Stimulated activated CD4-positive, alpha-beta T cell treated with anti-CD3 and anti-CD28 coated beads, TNF-alpha, amount 100 ng/mL, for 24 hours (primary cell): ENCODE measurements at regions not wholly inside any gene's neighbourhood (a gene's known extent, or its start where the extent isn't known, plus 50 kb on each side); places are given as distances from the start of the nearest gene placed in this dataset.
"Not testable (repeated sequence)": the region's sequence is repeated elsewhere in the genome, so short reads cannot be mapped to it uniquely, and the experiment has no call there.

ENCODE experiments used
- DNase-seq, 3 experiments: peaks; one replicate each; pipeline ENCODE4 v3.0.0-alpha.2; 2020; ENCODE audit warnings: low read depth in 3 of 3

DNA sequence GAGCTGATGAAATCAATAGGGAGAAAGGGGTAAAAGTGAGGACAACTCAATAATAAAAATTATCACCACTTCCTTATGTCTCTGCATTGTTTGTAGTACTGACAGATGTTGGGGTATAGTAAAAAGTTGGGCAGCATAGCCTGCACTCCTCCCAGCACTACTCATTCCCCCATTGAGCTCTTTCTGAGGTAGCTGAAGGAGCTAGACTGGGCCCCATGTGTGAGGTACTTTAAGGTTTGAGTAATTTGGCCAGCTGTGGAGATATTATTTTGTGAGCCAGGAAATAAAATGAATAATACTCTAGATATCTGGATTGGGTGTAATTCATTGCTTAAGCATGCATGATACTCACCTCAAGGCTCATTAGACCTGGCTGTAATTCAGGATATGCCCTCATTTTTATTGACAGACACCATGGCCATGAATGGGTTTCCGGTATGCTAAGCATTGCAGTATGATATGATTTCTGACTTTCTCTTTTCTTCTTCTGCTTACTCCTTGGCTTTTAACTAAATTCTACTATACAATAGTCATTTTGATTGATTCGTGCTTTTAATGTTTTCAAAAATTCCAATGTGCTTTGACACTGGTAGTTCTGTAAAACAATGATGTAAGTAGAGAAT, 283.9 kb upstream of the RIMS1 start:
- no peak for DNase-seq

DNA sequence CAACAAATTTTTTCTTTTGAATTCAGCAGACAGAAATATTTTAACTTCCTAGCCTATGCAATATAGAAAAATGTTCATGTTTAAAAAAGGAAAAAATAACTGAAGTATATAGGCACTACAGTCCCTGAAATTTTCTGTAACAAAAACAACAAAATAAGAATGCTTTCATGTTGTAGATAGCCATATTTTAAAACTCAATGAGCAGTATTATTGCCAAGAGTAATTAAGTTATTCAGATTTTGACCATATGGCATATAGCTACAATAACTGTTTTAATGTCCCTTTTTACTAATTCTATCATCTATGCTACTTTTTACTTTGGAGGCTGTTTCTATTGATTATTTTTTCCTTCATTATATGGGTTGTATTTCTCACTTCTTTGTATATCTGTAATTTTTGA, 283.3 kb upstream of the RIMS1 start:
- no peak for DNase-seq

DNA sequence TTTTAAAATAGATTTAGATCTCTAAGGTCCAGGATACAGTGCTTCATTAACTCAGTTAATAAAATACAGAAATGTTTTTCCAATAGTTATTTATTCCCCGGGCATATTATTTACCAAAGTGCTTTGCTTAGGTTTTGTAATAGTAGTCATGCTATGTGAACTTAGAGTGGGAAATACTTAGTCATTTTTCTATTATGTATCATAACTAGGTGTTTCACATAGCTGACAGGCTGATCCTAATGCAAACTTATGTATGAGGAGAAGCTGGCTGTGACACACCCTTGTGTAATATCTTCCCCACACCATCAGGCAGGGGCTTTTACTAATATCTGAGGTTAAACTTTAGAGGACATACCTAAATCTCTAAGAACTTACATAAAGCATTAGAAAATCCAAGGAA, 277.7 kb upstream of the RIMS1 start:
- no peak for DNase-seq

DNA sequence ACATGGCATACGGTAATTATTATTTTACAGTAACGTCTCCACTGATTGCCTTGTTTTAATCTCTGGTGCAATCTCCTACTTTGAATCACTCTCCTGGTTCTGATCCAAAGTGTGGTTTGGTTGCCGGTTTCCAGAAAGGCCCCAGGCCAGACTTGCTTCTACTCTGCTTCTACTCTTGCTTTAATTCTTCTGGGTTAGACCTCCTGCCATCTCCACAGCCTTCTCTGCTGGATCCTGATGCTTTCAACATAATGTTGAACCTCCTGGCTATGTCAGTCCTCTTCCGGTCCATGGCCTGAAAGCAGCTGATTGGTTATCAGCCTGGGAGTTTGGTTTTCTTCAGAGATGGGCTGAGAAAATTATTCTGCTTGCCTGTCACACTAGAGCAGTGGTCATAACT, 266.5 kb upstream of the RIMS1 start:
- no peak for DNase-seq

DNA sequence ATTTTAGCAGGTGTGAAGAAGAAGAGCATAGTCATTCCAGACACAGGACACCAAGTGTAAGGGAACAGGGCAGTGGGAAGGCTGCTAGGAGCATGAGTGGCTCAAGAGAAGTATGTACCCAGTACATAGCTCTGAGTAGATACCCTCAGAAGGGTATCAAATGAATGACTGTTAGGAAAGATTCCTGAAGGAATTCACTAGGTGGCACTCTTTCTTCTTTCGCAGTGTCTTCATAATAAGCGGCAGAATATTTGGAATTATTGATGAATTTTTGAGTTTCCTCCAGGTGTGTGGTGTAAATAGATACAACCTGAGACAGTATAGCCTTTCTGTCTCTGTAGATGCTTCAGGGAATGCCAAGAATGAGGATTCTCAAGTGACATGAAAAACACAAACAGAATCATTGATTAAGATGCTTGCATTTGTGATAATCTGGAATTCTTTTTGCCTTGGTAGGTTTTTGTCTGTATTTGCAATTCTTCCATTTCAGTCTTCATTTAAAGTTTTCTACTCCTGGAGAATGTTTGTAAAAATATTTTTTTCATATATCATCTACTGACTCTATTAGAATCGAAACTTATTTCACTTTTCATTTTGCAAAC, 264.3 kb upstream of the RIMS1 start:
- no peak for DNase-seq

DNA sequence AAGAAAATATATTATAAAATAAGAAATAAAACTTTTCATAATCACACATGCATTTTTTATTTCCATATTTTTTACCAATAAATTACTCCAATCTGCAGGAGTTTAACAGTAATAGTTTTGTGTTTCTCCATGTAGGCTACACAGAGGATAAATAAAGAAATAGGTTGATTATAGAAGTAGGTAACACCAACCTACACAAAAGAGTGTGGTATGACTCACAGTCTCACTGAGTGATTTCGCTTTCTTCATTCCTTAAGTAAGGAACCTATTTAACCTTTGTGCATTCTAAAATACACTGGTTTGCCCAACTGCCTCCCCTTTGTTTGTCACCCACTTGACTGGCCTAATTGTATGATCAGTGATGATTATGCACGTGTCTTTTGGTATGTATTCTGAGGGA, 244.2 kb upstream of the RIMS1 start:
- DNase-seq, result no peak

DNA sequence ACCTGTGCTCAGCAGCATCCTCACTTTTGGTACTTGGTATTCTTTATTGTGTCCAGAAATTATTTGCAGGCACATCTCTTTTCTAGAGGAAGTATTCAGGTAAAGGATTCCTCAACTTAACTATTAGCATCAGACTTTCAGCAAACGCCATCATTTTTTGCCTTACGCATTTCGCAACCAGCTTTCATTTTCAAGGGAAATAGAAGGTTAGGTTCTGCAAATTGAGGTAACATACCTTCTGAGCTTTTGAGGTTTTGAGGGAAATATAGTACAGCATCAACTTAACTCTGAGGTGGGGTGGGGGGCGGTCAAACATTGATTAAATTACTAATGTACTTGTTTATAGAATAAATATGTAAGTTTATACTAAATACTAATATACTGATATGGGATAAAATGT, 243.6 kb upstream of the RIMS1 start:
- no peak for DNase-seq

DNA sequence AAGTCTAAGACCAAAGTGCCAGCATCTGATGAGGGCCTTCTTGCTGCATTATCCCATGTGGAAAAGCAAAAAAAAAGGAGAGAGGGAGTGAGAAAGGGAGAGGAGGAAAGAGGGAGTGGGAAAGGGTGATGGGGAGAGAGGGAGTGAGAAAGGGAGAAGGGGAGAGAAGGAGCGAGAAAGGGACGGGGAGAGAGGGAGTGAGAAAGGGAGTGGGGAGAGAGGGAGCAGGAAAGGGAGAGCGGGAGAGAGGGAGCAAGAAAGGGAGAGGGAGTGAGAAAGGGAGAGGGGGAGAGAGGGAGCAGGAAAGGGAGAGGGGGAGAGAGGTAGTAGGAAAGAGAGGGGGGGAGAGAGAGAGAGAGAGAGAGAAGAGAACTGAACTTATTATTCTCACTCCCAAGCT, 241.1 kb upstream of the RIMS1 start:
- no peak for DNase-seq

DNA sequence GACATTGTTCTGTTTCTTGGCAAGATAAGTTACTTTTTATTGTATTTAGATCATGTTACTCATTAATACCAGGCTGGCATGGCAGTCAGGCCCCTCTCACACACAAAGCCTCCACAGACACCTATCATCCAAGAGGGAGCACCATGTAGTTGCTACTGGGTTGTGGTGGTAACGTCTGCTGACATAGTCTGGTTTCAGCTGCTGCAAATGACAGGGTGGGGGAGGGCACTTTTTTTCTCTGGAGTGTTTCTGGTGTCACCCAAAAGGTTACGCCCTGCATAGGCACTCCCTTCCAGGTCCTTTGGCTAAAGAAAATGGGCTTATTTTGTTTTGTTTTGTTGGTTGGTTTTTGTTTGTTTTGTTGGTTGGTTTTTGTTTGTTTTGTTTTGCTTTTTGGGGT, 236.4 kb upstream of the RIMS1 start:
- DNase-seq, result no peak

DNA sequence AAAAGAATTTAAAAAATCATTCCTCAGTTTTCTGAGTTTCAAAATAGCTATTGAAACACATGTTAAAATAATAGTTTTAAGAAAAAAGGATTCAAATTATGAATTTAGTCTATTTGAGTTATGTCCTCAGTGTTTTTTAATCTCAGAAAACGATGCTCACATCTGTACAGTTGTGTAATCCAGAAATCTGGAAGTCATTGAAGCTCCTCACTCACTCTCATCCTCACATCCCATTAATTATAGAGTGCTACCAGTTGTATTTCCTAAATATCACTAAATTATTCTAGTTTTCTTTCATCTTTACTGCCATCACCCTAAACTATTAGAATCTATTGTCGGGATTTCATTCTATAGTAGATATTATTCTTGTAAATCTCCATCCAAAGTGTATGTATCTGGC, 234.7 kb upstream of the RIMS1 start:
- no peak for DNase-seq

DNA sequence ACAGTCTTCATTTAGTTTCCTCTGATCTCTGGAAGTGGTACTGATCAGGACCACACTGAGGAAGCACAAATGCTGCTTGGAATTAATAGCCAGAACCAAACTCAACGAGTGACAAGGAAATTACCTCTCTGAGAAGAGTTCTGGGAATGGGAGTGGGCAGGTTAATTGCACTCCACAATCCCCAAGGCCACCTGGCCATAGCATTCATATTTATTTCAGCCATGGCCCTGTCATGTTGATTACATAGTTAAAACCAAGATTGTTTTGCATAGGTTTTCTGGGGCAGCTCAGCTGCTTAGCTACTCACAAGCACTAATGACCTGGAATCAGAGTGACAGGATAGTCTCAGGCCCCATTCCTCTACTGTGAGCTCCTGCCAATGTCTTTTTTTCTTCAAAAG, 230.2 kb upstream of the RIMS1 start:
- DNase-seq, result no peak

DNA sequence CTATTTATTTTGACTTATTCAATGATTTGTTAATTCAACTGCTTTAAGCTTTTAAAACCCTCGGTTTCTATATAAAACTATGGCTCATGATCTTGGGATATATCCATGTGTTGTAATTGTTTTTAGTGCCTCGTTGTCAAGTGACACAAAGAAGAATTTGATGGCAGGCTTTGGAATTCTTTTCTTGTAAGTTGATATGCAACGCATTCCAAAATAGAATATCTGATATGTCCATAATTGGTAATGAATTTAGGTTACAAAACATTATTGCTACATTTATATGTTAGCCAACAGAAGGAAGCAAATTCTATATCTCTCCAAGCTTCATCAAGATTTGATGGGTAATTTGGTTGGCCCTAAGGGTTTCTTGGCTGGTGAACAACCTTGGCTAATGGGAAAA, 220.4 kb upstream of the RIMS1 start:
- DNase-seq, result no peak

DNA sequence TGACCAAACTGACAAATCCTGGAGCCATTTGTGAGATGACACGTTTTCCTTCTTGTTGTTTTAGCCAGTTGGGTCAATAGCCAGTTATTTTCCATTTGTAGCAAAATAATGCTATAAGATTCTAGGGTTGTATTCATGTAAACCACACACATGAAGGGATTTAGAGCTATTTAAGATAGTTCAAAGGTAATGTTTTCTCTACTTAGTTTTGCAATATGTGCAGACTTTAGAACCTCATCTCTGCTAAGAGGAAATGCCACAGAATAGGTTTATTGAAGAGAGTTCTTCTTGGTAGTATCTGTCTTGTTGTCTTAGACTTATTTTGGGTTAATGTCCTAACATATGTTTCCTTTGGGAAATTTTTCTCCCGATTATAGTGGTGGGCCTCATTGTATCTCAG, 213.5 kb upstream of the RIMS1 start:
- no peak for DNase-seq

DNA sequence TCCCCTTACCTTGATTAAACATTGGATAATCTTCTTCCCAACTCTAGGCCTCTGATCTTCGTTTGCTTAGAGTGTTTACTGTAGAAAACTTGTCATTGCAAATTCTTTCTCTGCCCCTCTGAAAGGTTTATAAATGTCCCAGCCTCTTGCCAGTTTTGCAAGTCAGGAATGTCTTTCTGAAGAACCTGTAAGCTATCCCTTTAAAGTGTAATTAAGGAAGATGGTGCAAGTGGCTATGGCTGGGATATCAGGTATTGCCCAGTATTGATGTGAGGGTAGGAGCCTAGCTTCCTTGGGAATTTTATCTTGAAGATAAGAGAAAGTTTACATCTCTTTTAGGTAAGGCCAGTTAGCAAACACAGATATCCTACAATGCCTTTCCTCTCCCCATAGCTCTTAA, 211.0 kb upstream of the RIMS1 start:
- DNase-seq, result no peak

DNA sequence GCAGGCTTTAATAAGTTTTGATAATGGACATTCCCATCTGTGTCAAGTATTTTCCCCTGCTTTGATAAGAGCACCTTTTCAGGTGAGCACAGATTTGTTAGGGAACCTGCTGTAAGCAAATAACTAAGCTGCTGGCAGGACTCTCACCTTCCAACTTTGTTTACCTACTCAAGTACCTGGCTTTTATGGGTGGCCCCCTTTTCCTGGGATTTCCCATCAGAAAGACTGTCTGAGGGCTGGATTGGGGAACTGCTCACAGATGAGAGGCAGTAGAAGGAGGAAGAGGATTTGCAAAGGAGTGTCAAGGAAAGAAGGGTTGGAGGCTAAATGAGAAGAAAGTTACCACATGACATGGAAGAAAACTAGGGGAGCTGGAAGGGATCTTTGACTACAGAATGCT, 210.1 kb upstream of the RIMS1 start:
- DNase-seq, result no peak

DNA sequence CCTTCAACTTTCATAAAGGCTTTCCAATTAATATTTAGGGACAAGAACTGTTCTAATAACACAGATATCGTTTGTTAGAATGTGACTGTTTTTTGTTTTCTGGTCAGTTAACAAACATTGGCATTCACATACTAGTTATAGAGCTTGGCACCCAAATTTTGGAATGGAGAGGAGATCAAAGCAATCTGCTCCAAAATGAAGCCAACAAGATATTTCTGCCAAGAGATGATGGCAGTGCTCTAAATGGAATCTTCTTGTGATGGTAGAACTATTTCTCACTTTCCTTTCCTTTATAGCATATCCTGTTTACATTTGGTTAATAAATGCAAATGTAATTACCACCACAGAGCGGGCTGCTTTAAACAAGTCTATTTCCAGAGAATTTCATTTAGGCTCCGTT, 208.3 kb upstream of the RIMS1 start:
- DNase-seq, result no peak

DNA sequence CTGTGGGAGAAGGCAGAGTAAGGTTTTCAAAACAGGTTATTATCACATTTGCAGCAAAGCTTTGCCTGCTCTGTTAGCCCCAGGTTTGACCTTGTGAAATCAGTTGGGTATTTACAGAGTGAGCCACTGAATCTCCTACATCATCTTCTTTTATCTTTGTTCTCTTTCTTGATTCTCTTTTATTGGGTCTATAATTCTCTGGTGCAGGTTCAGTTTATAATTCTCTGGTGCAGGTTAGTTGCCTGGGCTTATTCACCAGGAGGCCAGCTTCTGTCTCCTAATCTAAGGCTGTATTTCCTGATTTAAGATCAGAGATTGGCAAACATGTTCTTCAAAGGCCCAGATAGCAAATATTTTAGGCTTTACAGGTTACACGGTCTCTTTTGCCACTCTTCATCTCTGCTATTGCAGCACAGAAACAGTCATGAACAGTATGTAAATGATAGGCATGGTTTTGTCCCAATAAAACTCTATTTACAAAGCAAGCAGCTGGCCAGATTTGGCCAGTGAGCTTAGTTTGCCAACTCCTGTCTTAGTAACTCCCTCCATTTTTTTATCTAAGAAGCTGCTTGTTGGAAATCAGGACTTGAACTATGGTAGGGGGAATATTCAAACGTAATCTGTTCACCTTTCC, 205.0 kb upstream of the RIMS1 start:
- no peak for DNase-seq

DNA sequence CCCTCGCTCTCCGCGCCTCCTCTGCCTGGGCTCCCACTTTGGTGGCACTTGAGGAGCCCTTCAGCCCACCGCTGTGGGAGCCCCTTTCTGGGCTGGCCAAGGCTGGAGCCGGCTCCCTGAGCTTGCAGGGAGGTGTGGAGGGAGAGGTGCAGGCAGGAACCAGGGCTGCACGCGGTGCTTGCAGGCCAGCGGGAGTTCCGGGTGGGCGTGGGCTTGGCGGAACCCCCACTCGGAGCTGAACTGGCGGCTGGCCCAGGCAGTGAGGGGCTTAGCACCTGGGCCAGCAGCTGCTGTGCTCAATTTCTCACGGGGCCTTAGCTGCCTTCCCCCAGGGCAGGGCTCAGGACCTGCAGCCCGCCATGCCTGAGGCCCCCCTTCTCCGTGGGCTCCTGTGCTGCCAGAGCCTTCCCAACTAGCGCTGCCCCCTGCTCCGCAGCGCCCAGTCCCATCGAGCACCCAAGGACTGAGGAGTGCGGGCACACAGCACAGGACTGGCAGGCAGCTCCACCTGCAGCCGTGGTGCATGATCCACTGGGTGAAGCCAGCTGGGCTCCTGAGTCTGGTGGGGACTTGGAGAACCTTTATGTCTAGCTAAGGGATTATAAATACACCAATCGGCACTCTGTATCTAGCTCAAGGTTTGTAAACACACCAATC, 200.2 kb upstream of the RIMS1 start:
- not testable (repeated sequence) for DNase-seq

DNA sequence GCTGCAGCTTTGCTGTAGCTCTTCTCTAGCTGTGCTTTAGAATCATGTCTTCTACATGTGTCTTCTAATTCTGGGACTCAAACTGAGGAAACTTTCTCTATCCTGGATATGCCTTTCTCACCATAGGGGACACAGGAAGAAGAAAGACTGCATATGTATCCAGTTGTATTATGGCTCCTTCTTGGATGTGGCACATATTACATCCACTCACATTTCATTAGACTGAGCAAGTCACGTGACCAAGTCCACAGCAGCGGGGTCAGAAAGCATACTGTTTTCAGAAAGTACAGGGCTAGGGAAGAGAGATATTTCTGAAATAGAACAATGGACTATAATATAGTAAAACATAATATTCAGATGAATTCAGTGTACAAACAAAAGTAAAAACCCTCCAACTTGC, 187.6 kb upstream of the RIMS1 start:
- DNase-seq, result no peak

DNA sequence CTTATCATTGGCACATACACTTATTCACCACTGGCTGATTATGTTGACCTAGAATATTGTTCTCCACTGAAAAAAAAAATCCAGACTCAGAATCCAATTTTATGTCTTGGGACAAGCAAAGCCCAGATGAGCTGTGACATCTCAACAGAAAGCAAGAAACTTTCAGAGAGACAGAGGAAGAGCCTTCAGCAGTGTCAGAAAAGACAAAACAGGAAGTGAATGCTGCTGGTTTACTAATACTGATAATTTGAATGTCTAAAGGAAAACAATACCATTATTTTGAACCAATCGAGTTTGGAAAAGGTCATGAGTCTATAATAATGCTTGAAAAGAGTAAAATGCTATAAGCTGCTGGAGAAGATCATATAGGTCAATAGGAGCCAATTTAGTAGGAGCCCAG, 179.8 kb upstream of the RIMS1 start:
- no peak for DNase-seq

DNA sequence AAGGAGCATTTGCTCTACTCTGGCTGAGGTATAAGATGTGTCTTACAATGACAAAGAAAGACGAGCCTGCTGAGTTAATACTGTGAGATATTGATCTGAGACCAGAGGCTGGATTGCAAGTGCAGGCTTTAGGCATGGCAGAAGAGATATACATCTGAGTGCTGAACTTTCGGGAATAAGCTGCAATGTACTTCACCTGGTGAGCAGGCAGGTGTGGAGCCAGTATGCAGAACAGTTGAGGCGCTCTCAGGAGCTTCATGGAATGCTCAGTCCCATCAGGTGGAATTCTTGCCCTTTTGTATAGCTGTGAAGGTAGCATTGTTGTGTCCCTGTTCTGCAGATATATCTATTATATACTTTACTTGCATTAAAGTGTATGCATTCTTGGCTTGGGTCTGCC, 179.3 kb upstream of the RIMS1 start:
- DNase-seq, result no peak

DNA sequence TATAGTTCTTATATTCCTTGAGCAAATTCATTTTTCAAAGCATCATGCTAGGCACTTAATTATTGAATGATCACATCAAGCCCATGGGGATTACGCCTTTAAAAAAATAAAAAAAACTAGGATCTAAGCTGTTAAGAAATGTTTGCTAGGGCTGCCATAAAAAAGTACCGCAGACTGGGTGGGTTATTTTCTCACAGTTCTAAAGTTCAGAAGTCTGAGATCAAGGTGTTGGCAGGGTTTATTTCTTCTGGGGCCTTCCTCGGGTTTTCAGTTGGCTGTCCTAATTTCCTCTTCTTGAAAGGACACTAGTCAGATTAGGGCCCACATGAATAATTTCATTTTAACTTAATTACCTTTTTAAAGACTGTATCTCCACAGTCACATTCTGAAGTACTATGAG, 165.6 kb upstream of the RIMS1 start:
- DNase-seq, result no peak

DNA sequence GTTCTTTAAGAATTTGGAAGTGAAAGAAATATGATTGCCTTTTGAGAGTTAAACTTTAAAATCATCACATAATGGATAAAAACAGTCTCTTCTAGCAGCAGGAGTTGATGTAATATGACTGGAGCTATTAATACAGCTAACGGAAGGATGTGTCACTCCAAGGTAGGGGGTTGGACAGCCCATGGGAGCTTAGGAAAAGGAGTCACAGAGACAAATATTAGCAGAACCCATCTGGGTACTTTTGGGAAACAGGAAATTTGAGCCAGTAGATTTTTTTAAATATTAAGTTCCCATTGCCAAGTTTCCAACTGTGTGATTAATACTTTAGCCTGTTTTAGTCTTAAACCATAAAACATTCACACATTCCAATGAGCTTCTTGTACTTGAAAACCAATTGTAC, 164.7 kb upstream of the RIMS1 start:
- DNase-seq, result no peak
